ENCODE measurements at regions not wholly inside any gene's neighbourhood (a gene's known extent, or its start where the extent isn't known, plus 50 kb on each side); places are given as distances from the start of the nearest gene placed in this dataset.

DNA sequence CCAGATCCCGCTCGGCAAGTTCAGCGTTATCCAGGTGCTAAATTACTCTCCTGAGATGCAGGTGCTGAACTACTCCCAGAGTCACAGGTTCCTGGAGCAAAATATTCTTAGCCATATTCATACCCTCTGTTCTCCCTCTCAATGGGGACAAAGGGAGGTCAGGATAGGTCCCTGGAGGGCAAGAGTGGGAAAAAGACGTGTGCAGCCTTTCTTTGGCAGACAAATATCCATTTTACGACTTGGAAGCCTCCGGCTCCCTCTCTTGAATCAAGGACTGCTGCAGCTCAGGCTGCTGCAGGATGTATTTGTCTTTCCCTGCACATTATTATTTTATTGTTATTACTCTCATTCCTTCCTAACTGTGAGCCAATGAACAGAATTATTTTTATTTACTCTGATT, 590.2 kb downstream of the NR2F1-AS1 start:
- CTCF ChIA-PET, result no interaction called here
- FAIRE-seq (no peak), DNase-seq (ENCODE audit: low read depth, low spot score) (no peak)
- Histone ChIP-seq H3K36me3 (ENCODE audit: control insufficient read depth in 2 of 2, extremely low read depth in 1 of 2, insufficient read depth in 2 of 2, low read length in 2 of 2) (no peaks in the 10 kb centered on the region), H3K27ac (ENCODE audit: insufficient read depth, low read depth, low read length) (no peak overlapping the region), H4K20me1 (replicated peaks; ENCODE audit: control insufficient read depth, extremely low read depth, insufficient read depth, low read length) (no peaks in the 10 kb centered on the region), H3K4me3 (replicated peaks in 1 of 3; ENCODE audit: insufficient read depth in 1 of 3, low read depth in 1 of 3, low read length in 3 of 3) (no peak overlapping the region), H3K4me1 (ENCODE audit: control insufficient read depth, extremely low read depth, insufficient read depth, low read length) (peaks cover 12% of the 10 kb centered on the region), H3K9ac (replicated peaks; ENCODE audit: extremely low read depth, insufficient read depth, low read length) (no peak overlapping the region), H3K4me2 (ENCODE audit: insufficient read depth, low read length) (no peak overlapping the region), H3K9me3 (replicated peaks; ENCODE audit: control insufficient read depth, insufficient read depth, low read length) (no peaks in the 10 kb centered on the region), H3K79me2 (ENCODE audit: control insufficient read depth, insufficient read depth, low read length) (no peaks in the 10 kb centered on the region), H3K27me3 (ENCODE audit: control insufficient read depth in 2 of 2, insufficient read depth in 2 of 2, low read length in 2 of 2) (no peaks in the 10 kb centered on the region), H2AFZ (ENCODE audit: low read depth, low read length) (no peak overlapping the region), H3K9me1 (replicated peaks; ENCODE audit: control insufficient read depth, extremely low read depth, insufficient read depth, low read length) (no peaks in the 10 kb centered on the region)
- no TSS peak for BruUV-seq (replicated peaks)
- POLR2A ChIA-PET, result no interaction called here
- TF ChIP-seq EZH2 (IDR thresholded peaks at IDR 0.05; ENCODE audit: borderline replicate concordance, low read depth, low read length, severe bottlenecking) (no peak), GATA2 (IDR thresholded peaks at IDR 0.05; ENCODE audit: insufficient read depth, insufficient read length, low read depth, low read length) (no peak), MYC (IDR thresholded peaks at IDR 0.05; ENCODE audit: low read depth, low read length) (no peak), POLR2AphosphoS5 (IDR thresholded peaks at IDR 0.05; ENCODE audit: insufficient read depth, low read depth, low read length) (no peak), MAX (IDR thresholded peaks at IDR 0.05; ENCODE audit: insufficient read depth, insufficient read length) (no peak), POLR2A (IDR thresholded peaks at IDR 0.05; ENCODE audit: low read depth, low read length) (no peak), FOS (IDR thresholded peaks at IDR 0.05; ENCODE audit: borderline replicate concordance, insufficient read depth, low read length) (no peak), JUN (IDR thresholded peaks at IDR 0.05; ENCODE audit: borderline replicate concordance, insufficient read depth, insufficient read length, low read depth) (no peak)
- TF ChIP-seq, protein P1, sequence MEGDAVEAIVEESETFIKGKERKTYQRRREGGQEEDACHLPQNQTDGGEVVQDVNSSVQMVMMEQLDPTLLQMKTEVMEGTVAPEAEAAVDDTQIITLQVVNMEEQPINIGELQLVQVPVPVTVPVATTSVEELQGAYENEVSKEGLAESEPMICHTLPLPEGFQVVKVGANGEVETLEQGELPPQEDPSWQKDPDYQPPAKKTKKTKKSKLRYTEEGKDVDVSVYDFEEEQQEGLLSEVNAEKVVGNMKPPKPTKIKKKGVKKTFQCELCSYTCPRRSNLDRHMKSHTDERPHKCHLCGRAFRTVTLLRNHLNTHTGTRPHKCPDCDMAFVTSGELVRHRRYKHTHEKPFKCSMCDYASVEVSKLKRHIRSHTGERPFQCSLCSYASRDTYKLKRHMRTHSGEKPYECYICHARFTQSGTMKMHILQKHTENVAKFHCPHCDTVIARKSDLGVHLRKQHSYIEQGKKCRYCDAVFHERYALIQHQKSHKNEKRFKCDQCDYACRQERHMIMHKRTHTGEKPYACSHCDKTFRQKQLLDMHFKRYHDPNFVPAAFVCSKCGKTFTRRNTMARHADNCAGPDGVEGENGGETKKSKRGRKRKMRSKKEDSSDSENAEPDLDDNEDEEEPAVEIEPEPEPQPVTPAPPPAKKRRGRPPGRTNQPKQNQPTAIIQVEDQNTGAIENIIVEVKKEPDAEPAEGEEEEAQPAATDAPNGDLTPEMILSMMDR (IDR thresholded peaks at IDR 0.05; ENCODE audit: extremely low read depth in 1 of 2, insufficient read depth in 1 of 2, low read depth in 1 of 2, low read length in 2 of 2), result no peak
- dilution Hi-C loops (cut with MboI; ENCODE audit: extremely low pct_ligation_motif_present, low sequenced_read_pairs), result no loop called here
- intact Hi-C loops (cut with micrococcal nuclease), result no loop called here

Measured in endothelial cell of umbilical vein (primary cell).